ENCODE measurements at regions not wholly inside any gene's neighbourhood (a gene's known extent, or its start where the extent isn't known, plus 50 kb on each side); places are given as distances from the start of the nearest gene placed in this dataset.

- DNase-seq: no peak
These were observed 107.0 kb upstream of the RPL38 start for GRCh38 chr17:74096456-74096855.

GRCh38 chr17:74097450-74098135, 105.9 kb upstream of the RPL38 start:
- DNase-seq: no peak

GRCh38 chr17:74098136-74099024, 105.1 kb upstream of the RPL38 start:
- no peak for DNase-seq

GRCh38 chr17:74099442-74100340, 103.8 kb upstream of the RPL38 start:
- DNase-seq: no peak

- DNase-seq: no peak
These were observed 98.6 kb upstream of the RPL38 start for GRCh38 chr17:74104921-74105320.

GRCh38 chr17:74107107-74107506, 96.4 kb upstream of the RPL38 start:
- DNase-seq: no peak

GRCh38 chr17:74108126-74108705, 95.3 kb upstream of the RPL38 start:
- DNase-seq: no peak

GRCh38 chr17:74110467-74110866, 93.0 kb upstream of the RPL38 start:
- DNase-seq: no peak

- DNase-seq: no peak
These were observed 90.2 kb upstream of the RPL38 start for GRCh38 chr17:74113326-74113725.

GRCh38 chr17:74113952-74114351, 89.5 kb upstream of the RPL38 start:
- DNase-seq: no peak

- DNase-seq: no peak
These were observed 88.5 kb upstream of the RPL38 start for GRCh38 chr17:74114881-74115470.

- DNase-seq: no peak
These were observed 87.9 kb upstream of the RPL38 start for GRCh38 chr17:74115586-74115985.

- DNase-seq: peak; percentile 13 to 32
These were observed 87.3 kb upstream of the RPL38 start for GRCh38 chr17:74116087-74116717.

- DNase-seq: no peak
These were observed 86.3 kb upstream of the RPL38 start for GRCh38 chr17:74117087-74117698.

- DNase-seq: no peak
These were observed 85.5 kb upstream of the RPL38 start for GRCh38 chr17:74117999-74118421.

GRCh38 chr17:74118504-74118903, 85.0 kb upstream of the RPL38 start:
- DNase-seq: no peak

- DNase-seq: no peak
These were observed 84.4 kb upstream of the RPL38 start for GRCh38 chr17:74119049-74119580.

- no peak for DNase-seq
These were observed 83.5 kb upstream of the RPL38 start for GRCh38 chr17:74119965-74120364.

- DNase-seq: no peak
These were observed 80.1 kb upstream of the RPL38 start for GRCh38 chr17:74123350-74123749.

- no peak for DNase-seq
These were observed 79.5 kb upstream of the RPL38 start for GRCh38 chr17:74123866-74124444.

GRCh38 chr17:74125156-74125555, 78.3 kb upstream of the RPL38 start:
- DNase-seq: no peak

Measured in NCI-H2081 (cell line).